Osteocyte (in vitro differentiated cells): ENCODE measurements at regions not wholly inside any gene's neighbourhood (a gene's known extent, or its start where the extent isn't known, plus 50 kb on each side); places are given as distances from the start of the nearest gene placed in this dataset.

Experiments
- DNase-seq: peaks from one replicate; pipeline ENCODE4 v3.0.0; 2021; ENCODE audit warnings: mixed read lengths; ENCODE audit not compliant: unreplicated experiment; ENCODE audit errors: extremely low spot score
- H3K27ac Mint-ChIP-seq: one replicate; pipeline ENCODE4 v1.8.0; 2021; ENCODE audit warnings: mild to moderate bottlenecking, mixed read lengths; ENCODE audit not compliant: unreplicated experiment
- H3K27me3 Mint-ChIP-seq: one replicate; pipeline ENCODE4 v1.8.0; 2021; ENCODE audit warnings: mixed read lengths; ENCODE audit not compliant: unreplicated experiment
- H3K36me3 Mint-ChIP-seq: one replicate; pipeline ENCODE4 v1.8.0; 2021; ENCODE audit warnings: mixed read lengths; ENCODE audit not compliant: unreplicated experiment
- H3K4me1 Mint-ChIP-seq: one replicate; pipeline ENCODE4 v1.8.0; 2021; ENCODE audit warnings: mixed read lengths; ENCODE audit not compliant: unreplicated experiment
- H3K4me3 Mint-ChIP-seq: one replicate; pipeline ENCODE4 v1.8.0; 2021; ENCODE audit warnings: mild to moderate bottlenecking, moderate library complexity, mixed read lengths; ENCODE audit not compliant: unreplicated experiment
- H3K9me3 Mint-ChIP-seq: one replicate; pipeline ENCODE4 v1.8.0; 2021; ENCODE audit warnings: mixed read lengths; ENCODE audit not compliant: unreplicated experiment
- CTCF ChIP-seq: fragments of 200-600 bp; sonication (generic); IDR thresholded peaks from 2 replicates; pipeline ENCODE4 v1.5.0; 2021; ENCODE audit warnings: antibody characterized with exemption, mild to moderate bottlenecking, moderate library complexity

GRCh38 chr1:219292341-219292740 is 118.7 kb downstream of the LYPLAL1 start:
- Mint-ChIP-seq H3K4me3 (no peak overlapping the region), H3K4me1 (peaks cover 28% of the 10 kb centered on the region), H3K27me3 (no peaks in the 10 kb centered on the region), H3K9me3 (peaks cover 7% of the 10 kb centered on the region), H3K36me3 (peaks cover 6% of the 10 kb centered on the region), H3K27ac (no peak overlapping the region)
- no peak for TF ChIP-seq CTCF
- no peak for DNase-seq

- no peak for DNase-seq
- peaks cover 3% of the 10 kb centered on the region for H3K9me3 Mint-ChIP-seq
- H3K4me1 Mint-ChIP-seq = peaks cover 6% of the 10 kb centered on the region
- H3K4me3 Mint-ChIP-seq = no peak overlapping the region
- H3K27me3 Mint-ChIP-seq = no peaks in the 10 kb centered on the region
- no peak for TF ChIP-seq CTCF
- H3K36me3 Mint-ChIP-seq = peaks cover 2% of the 10 kb centered on the region
- H3K27ac Mint-ChIP-seq = no peak overlapping the region
Observed at GRCh38 chr1:219289171-219289570, 115.5 kb downstream of the LYPLAL1 start.

- Mint-ChIP-seq H3K4me1 (peaks cover 8% of the 10 kb centered on the region), H3K27ac (no peak overlapping the region), H3K4me3 (no peak overlapping the region), H3K9me3 (no peaks in the 10 kb centered on the region), H3K36me3 (peaks cover 2% of the 10 kb centered on the region), H3K27me3 (no peaks in the 10 kb centered on the region)
- no peak for DNase-seq
- no peak for TF ChIP-seq CTCF
Observed at GRCh38 chr1:219283541-219283940, 109.9 kb downstream of the LYPLAL1 start.

- Mint-ChIP-seq H3K9me3 (no peaks in the 10 kb centered on the region), H3K4me3 (no peak overlapping the region), H3K27ac (no peak overlapping the region), H3K36me3 (no peaks in the 10 kb centered on the region), H3K4me1 (peaks cover 8% of the 10 kb centered on the region), H3K27me3 (no peaks in the 10 kb centered on the region)
- no peak for DNase-seq
- TF ChIP-seq CTCF = no peak
Observed at GRCh38 chr1:219281831-219282230, 108.2 kb downstream of the LYPLAL1 start.

- Mint-ChIP-seq H3K36me3 (no peaks in the 10 kb centered on the region), H3K27ac (no peak overlapping the region), H3K27me3 (no peaks in the 10 kb centered on the region), H3K4me3 (no peak overlapping the region), H3K4me1 (peaks cover 6% of the 10 kb centered on the region), H3K9me3 (no peaks in the 10 kb centered on the region)
- DNase-seq = no peak
- no peak for TF ChIP-seq CTCF
Observed at GRCh38 chr1:219279017-219279770, 105.5 kb downstream of the LYPLAL1 start.
